ENCODE measurements at regions not wholly inside any gene's neighbourhood (a gene's known extent, or its start where the extent isn't known, plus 50 kb on each side); places are given as distances from the start of the nearest gene placed in this dataset.

DNA sequence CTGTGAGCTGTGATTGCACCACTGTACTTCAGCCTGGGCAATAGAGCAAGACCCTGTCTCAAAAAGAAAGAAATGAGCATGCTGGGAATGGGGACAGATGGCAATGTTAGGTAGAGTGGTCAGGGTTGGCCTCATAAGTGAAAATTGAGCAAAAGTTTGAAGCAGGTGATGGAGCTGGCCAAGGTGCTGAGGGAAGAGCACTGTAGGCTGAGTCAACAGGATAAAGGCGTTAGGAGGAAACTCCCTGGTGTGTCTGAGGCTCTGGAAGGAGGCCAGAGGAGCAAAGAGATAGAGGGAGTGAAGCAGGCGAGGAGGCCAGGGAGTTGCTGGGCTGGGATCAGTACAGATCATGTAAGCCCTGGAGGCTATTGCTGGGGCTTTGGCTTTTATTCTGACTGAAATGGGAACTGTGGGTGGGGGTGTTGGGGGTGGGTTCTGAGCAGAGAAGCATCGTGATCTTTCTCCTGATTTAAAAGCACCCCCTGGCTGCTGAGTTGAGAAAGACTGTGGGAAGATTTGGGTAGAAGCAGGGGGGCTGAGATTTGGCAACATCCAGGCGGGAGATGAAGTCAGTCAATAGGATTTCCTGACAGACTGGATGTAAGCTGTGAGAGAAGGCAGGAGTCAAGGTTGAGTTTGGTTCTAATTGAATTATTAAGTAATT lies 52.5 kb upstream of the VKORC1L1 start:
- TF ChIP-seq CTCF (IDR thresholded peaks at IDR 0.05) = no peak
- no peak for TF ChIP-seq EZH2 (IDR thresholded peaks at IDR 0.05; ENCODE audit: borderline replicate concordance, insufficient read depth, low read depth, low read length, poor library complexity, severe bottlenecking)

All from B cell (primary cell).